Mammary epithelial cell (primary cell): ENCODE measurements at regions not wholly inside any gene's neighbourhood (a gene's known extent, or its start where the extent isn't known, plus 50 kb on each side); places are given as distances from the start of the nearest gene placed in this dataset.

Experiments
- CTCF ChIP-seq, 2 donors: IDR thresholded peaks in 1 of 2; conservative IDR thresholded peaks in 1 of 2; 2 replicates each; pipeline ENCODE4 v1.5.1; 2011 to 2012; ENCODE audit warnings: inconsistent platforms in 2 of 2, low read length in 2 of 2, mild to moderate bottlenecking in 2 of 2, control low read depth in 1 of 2, low read depth in 1 of 2; ENCODE audit not compliant: insufficient read depth in 1 of 2; ENCODE audit errors: extremely low read depth in 1 of 2
- EZH2 ChIP-seq: IDR thresholded peaks from 2 replicates; pipeline ENCODE4 v1.6.1; 2012; ENCODE audit warnings: low read length, inconsistent platforms, borderline replicate concordance

- TF ChIP-seq CTCF (conservative IDR thresholded peaks at IDR 0.05 in 1 of 2, IDR thresholded peaks at IDR 0.05 in 1 of 2; ENCODE audit: extremely low read depth in 1 of 2, insufficient read depth in 1 of 2, low read depth in 1 of 2, low read length in 2 of 2) (no peak), EZH2 (no peak)
These were observed 99.3 kb downstream of the CLDN1 start for GRCh38 chr3:190222916-190223315.
